Upper lobe of right lung (tissue), 1 donor: ENCODE measurements at regions not wholly inside any gene's neighbourhood (a gene's known extent, or its start where the extent isn't known, plus 50 kb on each side); places are given as distances from the start of the nearest gene placed in this dataset.
A peak's percentile ranks its signal among the peaks of the same experiment; 100 is the strongest.
"Not testable (repeated sequence)": the region's sequence is repeated elsewhere in the genome, so short reads cannot be mapped to it uniquely, and the experiment has no call there.

Experiments
- ATAC-seq: fragments of 200-7000 bp; cut with Tn5 transposase; one replicate; pipeline ENCODE4 v1.9.1; 2020; ENCODE audit warnings: mild to moderate bottlenecking, moderate library complexity
- DNase-seq: peaks from one replicate; pipeline ENCODE4 v3.0.0-alpha.2; 2020
- H3K27ac ChIP-seq: fragments of 200-600 bp; one replicate; pipeline ENCODE4 v1.8.0; 2022
- H3K27me3 ChIP-seq: fragments of 200-600 bp; one replicate; pipeline ENCODE4 v1.8.0; 2022; ENCODE audit warnings: mild to moderate bottlenecking
- H3K36me3 ChIP-seq: fragments of 200-600 bp; one replicate; pipeline ENCODE4 v1.8.0; 2022
- H3K4me1 ChIP-seq: fragments of 200-600 bp; one replicate; pipeline ENCODE4 v1.8.0; 2022
- H3K4me3 ChIP-seq: fragments of 200-600 bp; one replicate; pipeline ENCODE4 v1.8.0; 2022; ENCODE audit warnings: mild to moderate bottlenecking
- H3K9me3 ChIP-seq: fragments of 200-600 bp; one replicate; pipeline ENCODE4 v1.8.0; 2022
- intact Hi-C: fragments of 100-400 bp; cut with DNase I; formaldehyde crosslinking; loops from one replicate; pipeline ENCODE4 v1.11.0; 2022
- TF ChIP-seq, protein P1 (sequence below): fragments of 200-600 bp; IDR thresholded peaks from one replicate; pipeline ENCODE4 v1.8.0; 2022; ENCODE audit warnings: antibody characterized with exemption
- donor health status: DM: no; HTN: yes; CAD: no; lungs with severe emphysema.

GRCh38 chr1:192462616-192463015 is 113.0 kb upstream of the RGS1 start:
- Histone ChIP-seq H3K4me3 (no peak overlapping the region), H3K4me1 (no peaks in the 10 kb centered on the region), H3K36me3 (no peaks in the 10 kb centered on the region), H3K27ac (no peak overlapping the region), H3K9me3 (no peaks in the 10 kb centered on the region), H3K27me3 (no peaks in the 10 kb centered on the region)
- no peak for ATAC-seq
- intact Hi-C loops = no loop called here
- TF ChIP-seq, protein P1, sequence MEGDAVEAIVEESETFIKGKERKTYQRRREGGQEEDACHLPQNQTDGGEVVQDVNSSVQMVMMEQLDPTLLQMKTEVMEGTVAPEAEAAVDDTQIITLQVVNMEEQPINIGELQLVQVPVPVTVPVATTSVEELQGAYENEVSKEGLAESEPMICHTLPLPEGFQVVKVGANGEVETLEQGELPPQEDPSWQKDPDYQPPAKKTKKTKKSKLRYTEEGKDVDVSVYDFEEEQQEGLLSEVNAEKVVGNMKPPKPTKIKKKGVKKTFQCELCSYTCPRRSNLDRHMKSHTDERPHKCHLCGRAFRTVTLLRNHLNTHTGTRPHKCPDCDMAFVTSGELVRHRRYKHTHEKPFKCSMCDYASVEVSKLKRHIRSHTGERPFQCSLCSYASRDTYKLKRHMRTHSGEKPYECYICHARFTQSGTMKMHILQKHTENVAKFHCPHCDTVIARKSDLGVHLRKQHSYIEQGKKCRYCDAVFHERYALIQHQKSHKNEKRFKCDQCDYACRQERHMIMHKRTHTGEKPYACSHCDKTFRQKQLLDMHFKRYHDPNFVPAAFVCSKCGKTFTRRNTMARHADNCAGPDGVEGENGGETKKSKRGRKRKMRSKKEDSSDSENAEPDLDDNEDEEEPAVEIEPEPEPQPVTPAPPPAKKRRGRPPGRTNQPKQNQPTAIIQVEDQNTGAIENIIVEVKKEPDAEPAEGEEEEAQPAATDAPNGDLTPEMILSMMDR = no peak
- DNase-seq = no peak

- no peak for ATAC-seq
- TF ChIP-seq, protein P1 = no peak
- Histone ChIP-seq H3K27ac (no peak overlapping the region), H3K4me1 (no peaks in the 10 kb centered on the region), H3K9me3 (no peaks in the 10 kb centered on the region), H3K36me3 (no peaks in the 10 kb centered on the region), H3K4me3 (no peak overlapping the region), H3K27me3 (peaks cover 5% of the 10 kb centered on the region)
- intact Hi-C loops = no loop called here
- DNase-seq = no peak
These were observed 111.9 kb upstream of the RGS1 start for GRCh38 chr1:192463661-192464060.

DNA sequence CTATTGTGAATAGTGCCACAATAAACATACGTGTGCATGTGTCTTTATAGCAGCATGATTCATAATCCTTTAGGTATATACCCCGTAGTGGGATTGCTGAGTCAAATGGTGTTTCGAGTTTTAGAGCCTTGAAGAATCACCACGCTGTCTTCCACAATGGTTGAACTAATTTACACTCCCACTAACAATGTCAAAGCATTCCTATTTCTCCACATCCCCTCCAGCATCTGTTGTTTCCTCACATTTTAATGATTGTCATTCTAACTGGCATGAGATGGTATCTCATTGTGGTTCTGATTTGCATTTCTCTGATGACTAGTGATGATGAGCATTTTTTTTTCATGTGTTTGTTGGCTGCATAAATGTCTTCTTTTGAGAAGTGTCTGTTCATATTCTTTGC is 110.4 kb upstream of the RGS1 start:
- H3K4me3 ChIP-seq, H3K27me3 ChIP-seq, H3K9me3 ChIP-seq, intact Hi-C loops, ATAC-seq, H3K4me1 ChIP-seq, H3K27ac ChIP-seq, DNase-seq, H3K36me3 ChIP-seq: not testable (repeated sequence)

DNA sequence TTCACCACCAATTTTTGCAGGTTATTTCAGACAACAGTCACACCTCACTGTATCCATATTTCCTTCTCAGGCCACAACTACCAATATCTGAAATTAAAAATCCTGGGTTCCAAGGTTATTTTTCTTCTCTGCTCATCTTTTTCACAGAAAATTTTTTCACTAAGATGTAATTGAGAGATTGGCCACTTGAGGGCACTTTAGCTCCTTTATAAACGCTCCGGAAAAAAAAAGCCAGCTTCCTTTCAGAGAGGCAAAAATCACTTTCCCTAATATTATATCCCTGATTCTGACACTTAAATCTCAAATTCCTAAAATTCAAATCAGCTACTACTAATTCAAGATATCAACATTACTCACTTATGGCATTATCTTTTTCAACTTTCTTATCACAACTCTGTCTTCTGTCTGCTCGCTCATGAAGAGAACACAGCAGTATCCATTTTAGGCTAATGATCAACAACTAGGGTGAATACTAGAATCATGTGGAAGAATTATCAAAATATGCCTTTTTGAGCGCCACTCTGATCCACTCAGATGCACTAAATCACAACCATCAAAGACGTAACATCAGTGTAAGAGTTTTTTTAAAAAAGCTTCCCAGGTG is 101.4 kb upstream of the RGS1 start:
- Histone ChIP-seq H3K4me1 (no peaks in the 10 kb centered on the region), H3K27me3 (peaks cover 10% of the 10 kb centered on the region), H3K4me3 (no peak overlapping the region), H3K27ac (no peak overlapping the region), H3K36me3 (no peaks in the 10 kb centered on the region), H3K9me3 (no peaks in the 10 kb centered on the region)
- peak; percentile 43 for ATAC-seq
- TF ChIP-seq, protein P1 = peak; percentile 66
- intact Hi-C loops = loop anchor here (10.0 kb wide), 1 partner anchor 551 kb away; no protein-coding TSS in a partner anchor
- no peak for DNase-seq

DNA sequence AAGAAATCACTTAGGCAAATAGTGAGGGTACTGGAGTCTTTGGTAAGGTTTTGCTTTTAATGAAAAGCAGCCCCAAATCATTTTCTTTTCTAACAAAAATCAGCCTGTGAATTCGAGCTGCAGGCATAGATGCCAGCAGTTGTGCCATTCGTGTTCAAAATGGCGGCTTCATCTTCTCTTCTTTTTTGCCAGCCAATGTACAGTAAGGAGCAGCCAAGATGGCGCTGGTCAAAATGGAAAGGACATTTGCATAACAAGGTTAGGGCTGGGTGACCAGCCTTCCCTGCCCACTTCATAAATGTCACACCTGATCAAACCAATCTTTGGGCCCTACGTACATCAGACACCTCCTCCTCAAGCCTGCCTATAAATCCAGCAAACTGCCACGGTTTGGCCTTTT is 100.2 kb upstream of the RGS1 start:
- Histone ChIP-seq H3K4me3 (no peak overlapping the region), H3K9me3 (no peaks in the 10 kb centered on the region), H3K4me1 (no peaks in the 10 kb centered on the region), H3K27me3 (peaks cover 10% of the 10 kb centered on the region), H3K36me3 (no peaks in the 10 kb centered on the region), H3K27ac (no peak overlapping the region)
- TF ChIP-seq, protein P1 = no peak
- DNase-seq = no peak
- intact Hi-C loops = loop anchor here (10.0 kb wide), 1 partner anchor 549 kb away; no protein-coding TSS in a partner anchor
- ATAC-seq = no peak

GRCh38 chr1:192475970-192476369 is 99.6 kb upstream of the RGS1 start:
- H3K27ac ChIP-seq = no peak overlapping the region
- intact Hi-C loops = loop anchor here (10.0 kb wide), 1 partner anchor 549 kb away; no protein-coding TSS in a partner anchor

More at GRCh38 chr1:192475970-192476369, 99.6 kb upstream of the RGS1 start:
- Histone ChIP-seq H3K27me3 (peaks cover 10% of the 10 kb centered on the region), H3K4me1 (no peaks in the 10 kb centered on the region), H3K9me3 (no peaks in the 10 kb centered on the region), H3K36me3 (no peaks in the 10 kb centered on the region), H3K4me3 (no peak overlapping the region)
- no peak for ATAC-seq
- no peak for DNase-seq
- TF ChIP-seq, protein P1 = no peak
